Activated naive CD4-positive, alpha-beta T cell treated with Interleukin-2 at 50 U/mL for 16 hours (primary cell): ENCODE measurements at regions not wholly inside any gene's neighbourhood (a gene's known extent, or its start where the extent isn't known, plus 50 kb on each side); places are given as distances from the start of the nearest gene placed in this dataset.
"Not testable (repeated sequence)": the region's sequence is repeated elsewhere in the genome, so short reads cannot be mapped to it uniquely, and the experiment has no call there.

Experiments used
- DNase-seq: peaks from one replicate; pipeline ENCODE4 v3.0.0-alpha.2; 2020

- DNase-seq: no peak
Observed at GRCh38 chr2:236910781-236911495, 174.8 kb upstream of the COPS8 start.

- DNase-seq: no peak
Observed at GRCh38 chr2:236912326-236913120, 173.2 kb upstream of the COPS8 start.

- DNase-seq: no peak
Observed at GRCh38 chr2:236915186-236915585, 170.5 kb upstream of the COPS8 start.

- no peak for DNase-seq
Observed at GRCh38 chr2:236915726-236916125, 170.0 kb upstream of the COPS8 start.

GRCh38 chr2:236916181-236916580, 169.5 kb upstream of the COPS8 start:
- no peak for DNase-seq

GRCh38 chr2:236916651-236917050, 169.0 kb upstream of the COPS8 start:
- DNase-seq: no peak

GRCh38 chr2:236917164-236917563, 168.5 kb upstream of the COPS8 start:
- DNase-seq: no peak

GRCh38 chr2:236918545-236918944, 167.1 kb upstream of the COPS8 start:
- no peak for DNase-seq

- DNase-seq: no peak
Observed at GRCh38 chr2:236919209-236919608, 166.5 kb upstream of the COPS8 start.

- not testable (repeated sequence) for DNase-seq
Observed at GRCh38 chr2:236919801-236920379, 165.8 kb upstream of the COPS8 start.

- no peak for DNase-seq
Observed at GRCh38 chr2:236922061-236922460, 163.6 kb upstream of the COPS8 start.

GRCh38 chr2:236928380-236929037, 157.2 kb upstream of the COPS8 start:
- DNase-seq: no peak

GRCh38 chr2:236932831-236933361, 152.8 kb upstream of the COPS8 start:
- DNase-seq: no peak

- no peak for DNase-seq
Observed at GRCh38 chr2:236934166-236934565, 151.5 kb upstream of the COPS8 start.

- DNase-seq: no peak
Observed at GRCh38 chr2:236934656-236935055, 151.0 kb upstream of the COPS8 start.

GRCh38 chr2:236935083-236935482, 150.6 kb upstream of the COPS8 start:
- no peak for DNase-seq

- DNase-seq: no peak
Observed at GRCh38 chr2:236935631-236936445, 149.9 kb upstream of the COPS8 start.

- DNase-seq: no peak
Observed at GRCh38 chr2:236936446-236936940, 149.2 kb upstream of the COPS8 start.

- DNase-seq: no peak
Observed at GRCh38 chr2:236938126-236938525, 147.6 kb upstream of the COPS8 start.

GRCh38 chr2:236939271-236939670, 146.4 kb upstream of the COPS8 start:
- no peak for DNase-seq

GRCh38 chr2:236939721-236940231, 145.9 kb upstream of the COPS8 start:
- DNase-seq: no peak

- no peak for DNase-seq
Observed at GRCh38 chr2:236940497-236940896, 145.2 kb upstream of the COPS8 start.
